H1 (cell line): ENCODE measurements at regions not wholly inside any gene's neighbourhood (a gene's known extent, or its start where the extent isn't known, plus 50 kb on each side); places are given as distances from the start of the nearest gene placed in this dataset.

Experiments used
- CTCF ChIA-PET: fragments of 300-600 bp; sonication (Branson Sonifier 250); formaldehyde crosslinking; loops from one replicate; lab custom pipeline; 2021; ENCODE audit not compliant: partially characterized antibody; lab: Charles Lee
- POLR2A ChIA-PET: fragments of 300-600 bp; sonication (Branson Sonifier 250); formaldehyde crosslinking; loops from one replicate; lab custom pipeline; 2021; ENCODE audit warnings: inconsistent platforms; ENCODE audit not compliant: partially characterized antibody; lab: Charles Lee
- DNase-seq, 2 experiments: peaks; one replicate each; pipeline versions ENCODE4 v3.0.0 to v3.0.0-alpha.2; 2010 to 2022; ENCODE audit warnings: low spot score in 2 of 2, low read depth in 1 of 2, mixed read lengths in 1 of 2
- FAIRE-seq: peaks from 2 replicates; lab custom pipeline; 2011; peaks lifted over from hg19 to GRCh38; lab: Jason Lieb, UNC
- H2AFZ ChIP-seq: 2 replicates; pipeline ENCODE4 v1.8.1; 2012; ENCODE audit warnings: low read length, inconsistent platforms
- H2AK5ac ChIP-seq: 2 replicates; pipeline ENCODE4 v1.6.1; 2013; ENCODE audit warnings: low read depth, low read length
- H2BK120ac ChIP-seq: replicated peaks from 2 replicates; pipeline ENCODE3; 2013; ENCODE audit warnings: low read depth, low read length, inconsistent platforms
- H2BK12ac ChIP-seq: 2 replicates; pipeline ENCODE4 v1.6.1; 2013; ENCODE audit warnings: low read depth, low read length
- H2BK15ac ChIP-seq: 2 replicates; pipeline ENCODE4 v1.6.1; 2013; ENCODE audit warnings: low read length
- H2BK20ac ChIP-seq: 2 replicates; pipeline ENCODE4 v1.6.1; 2013; ENCODE audit warnings: low read length
- H2BK5ac ChIP-seq: 2 replicates; pipeline ENCODE4 v1.6.1; 2013; ENCODE audit warnings: low read depth, low read length
- H3K14ac ChIP-seq: 2 replicates; pipeline ENCODE4 v1.6.1; 2013; ENCODE audit warnings: inconsistent platforms; ENCODE audit not compliant: insufficient read length
- H3K18ac ChIP-seq: 2 replicates; pipeline ENCODE4 v1.6.1; 2013; ENCODE audit warnings: low read length; ENCODE audit errors: extremely low read depth
- H3K23ac ChIP-seq: 2 replicates; pipeline ENCODE4 v1.6.1; 2013; ENCODE audit warnings: inconsistent platforms; ENCODE audit not compliant: insufficient read length
- H3K23me2 ChIP-seq: 2 replicates; pipeline ENCODE4 v1.6.1; 2013; ENCODE audit warnings: low read depth, low read length
- H3K27ac ChIP-seq: 2 replicates; pipeline ENCODE4 v1.6.1; 2011; ENCODE audit warnings: low read depth, low read length, inconsistent platforms
- H3K27me3 ChIP-seq, 4 experiments: replicated peaks in 1 of 4; 1 replicate in 1 of 4; 2 replicates in 3 of 4; pipeline versions ENCODE4 v1.6.1 to v1.8.1; 2011 to 2013; ENCODE audit warnings: low read length in 3 of 4, mild to moderate bottlenecking in 3 of 4, inconsistent platforms in 2 of 4, mixed read lengths in 2 of 4, moderate library complexity in 1 of 4; ENCODE audit not compliant: control insufficient read depth in 3 of 4, insufficient read depth in 3 of 4; ENCODE audit errors: extremely low read depth in 1 of 4
- H3K36me3 ChIP-seq, 4 experiments: 2 replicates each; pipeline versions ENCODE4 v1.6.1 to v1.8.1; 2011 to 2013; ENCODE audit warnings: mild to moderate bottlenecking in 4 of 4, low read length in 3 of 4, moderate library complexity in 2 of 4, control low read depth in 1 of 4, inconsistent platforms in 1 of 4; ENCODE audit not compliant: insufficient read depth in 4 of 4, control insufficient read depth in 2 of 4
- H3K4ac ChIP-seq: replicated peaks from 2 replicates; pipeline ENCODE3; 2013; ENCODE audit warnings: low read length, low read depth, mixed read lengths, inconsistent platforms; ENCODE audit not compliant: insufficient read length
- H3K4me1 ChIP-seq, 4 experiments: replicated peaks in 1 of 4; 1 replicate in 1 of 4; 2 replicates in 3 of 4; pipeline versions ENCODE4 v1.6.1 to v1.8.1; 2011 to 2013; ENCODE audit warnings: low read length in 3 of 4, inconsistent platforms in 2 of 4, mixed read lengths in 1 of 4; ENCODE audit not compliant: insufficient read depth in 4 of 4, control insufficient read depth in 3 of 4
- H3K4me2 ChIP-seq, 2 experiments: 2 replicates each; pipeline versions ENCODE4 v1.6.1 to v1.8.1; 2011 to 2013; ENCODE audit warnings: low read depth in 2 of 2, low read length in 2 of 2, control low read depth in 1 of 2, inconsistent platforms in 1 of 2, mild to moderate bottlenecking in 1 of 2; ENCODE audit not compliant: insufficient read depth in 1 of 2
- H3K4me3 ChIP-seq, 4 experiments: fragments of 200-600, 300-600 bp in 1 of 4; sonication (generic), shearing (Covaris generic), sonication (Bioruptor Twin) in 1 of 4; 2 replicates each; pipeline versions ENCODE4 v1.5.1 to v1.8.1; 2011 to 2016; ENCODE audit warnings: low read length in 4 of 4, low read depth in 3 of 4, control low read depth in 2 of 4, inconsistent platforms in 2 of 4, mild to moderate bottlenecking in 2 of 4, mixed read lengths in 1 of 4, moderate library complexity in 1 of 4; ENCODE audit not compliant: insufficient read depth in 2 of 4; ENCODE audit errors: extremely low read depth in 1 of 4
- H3K56ac ChIP-seq: replicated peaks from 2 replicates; pipeline ENCODE3; 2013; ENCODE audit warnings: low read depth, mild to moderate bottlenecking, mixed read lengths, low read length, inconsistent platforms; ENCODE audit not compliant: insufficient read length
- H3K79me1 ChIP-seq: 2 replicates; pipeline ENCODE4 v1.6.1; 2013; ENCODE audit warnings: low read depth, low read length, control low read depth
- H3K79me2 ChIP-seq, 2 experiments: 2 replicates each; pipeline versions ENCODE4 v1.6.1 to v1.8.1; 2012 to 2013; ENCODE audit warnings: low read length in 2 of 2, mild to moderate bottlenecking in 2 of 2, inconsistent platforms in 1 of 2; ENCODE audit not compliant: insufficient read depth in 2 of 2, control insufficient read depth in 1 of 2
- H3K9ac ChIP-seq, 4 experiments: replicated peaks in 1 of 4; 1 replicate in 1 of 4; 2 replicates in 3 of 4; pipeline versions ENCODE4 v1.6.1 to v1.8.1; 2011 to 2013; ENCODE audit warnings: low read depth in 3 of 4, low read length in 3 of 4, control low read depth in 2 of 4, mild to moderate bottlenecking in 2 of 4, moderate library complexity in 2 of 4, inconsistent platforms in 1 of 4; ENCODE audit errors: extremely low read depth in 1 of 4
- H3K9me3 ChIP-seq, 2 experiments: 2 replicates each; pipeline versions ENCODE4 v1.6.1 to v1.8.1; 2012 to 2013; ENCODE audit warnings: mild to moderate bottlenecking in 2 of 2, moderate library complexity in 2 of 2, control low read depth in 1 of 2, inconsistent platforms in 1 of 2, low read depth in 1 of 2, low read length in 1 of 2, mixed read lengths in 1 of 2; ENCODE audit not compliant: insufficient read depth in 2 of 2
- H4K20me1 ChIP-seq, 2 experiments: replicated peaks in 1 of 2; 2 replicates each; pipeline versions ENCODE3 to v1.8.1; 2011 to 2013; ENCODE audit warnings: inconsistent platforms in 2 of 2, low read length in 2 of 2, mild to moderate bottlenecking in 1 of 2; ENCODE audit not compliant: insufficient read depth in 2 of 2, control insufficient read depth in 1 of 2
- H4K5ac ChIP-seq: 2 replicates; pipeline ENCODE4 v1.6.1; 2013; ENCODE audit warnings: low read length, low read depth, mixed read lengths, inconsistent platforms; ENCODE audit not compliant: insufficient read length
- H4K8ac ChIP-seq: 2 replicates; pipeline ENCODE4 v1.8.0; 2013; ENCODE audit warnings: mild to moderate bottlenecking, moderate library complexity, low read length, inconsistent platforms; ENCODE audit not compliant: insufficient read depth; ENCODE audit errors: extremely low read depth
- H4K91ac ChIP-seq: replicated peaks from 2 replicates; pipeline ENCODE3; 2013; ENCODE audit warnings: low read length, mixed read lengths, inconsistent platforms; ENCODE audit not compliant: insufficient read length
- CBX8 ChIP-seq: fragments of 300-800, 300-1000 bp; sonication (generic); IDR thresholded peaks from 2 replicates; pipeline ENCODE4 v1.7.1; 2016; ENCODE audit warnings: low read depth, low read length, borderline replicate concordance
- CEBPB ChIP-seq: IDR thresholded peaks from 2 replicates; pipeline ENCODE4 v1.6.1; 2012; ENCODE audit warnings: low read depth, low read length
- CTBP2 ChIP-seq: IDR thresholded peaks from 2 replicates; pipeline ENCODE4 v1.7.0; 2011; ENCODE audit warnings: borderline replicate concordance, mild to moderate bottlenecking, moderate library complexity, mixed read lengths, low read length; ENCODE audit not compliant: insufficient read depth, insufficient read length
- CTCF ChIP-seq, 3 experiments: IDR thresholded peaks; 1 replicate in 2 of 3; 2 replicates in 1 of 3; pipeline versions ENCODE4 v1.5.1 to v1.6.1; 2011; ENCODE audit warnings: low read length in 3 of 3, mild to moderate bottlenecking in 3 of 3, inconsistent platforms in 2 of 3, low read depth in 1 of 3, moderate library complexity in 1 of 3; ENCODE audit not compliant: insufficient read depth in 1 of 3; ENCODE audit errors: control extremely low read depth in 1 of 3
- GABPA ChIP-seq: IDR thresholded peaks from 2 replicates; pipeline ENCODE4 v1.6.1; 2011; ENCODE audit warnings: mild to moderate bottlenecking, low read length, moderate library complexity, borderline replicate concordance; ENCODE audit not compliant: insufficient read depth
- GTF2F1 ChIP-seq: IDR thresholded peaks from 2 replicates; pipeline ENCODE4 v1.6.1; 2012; ENCODE audit warnings: low read depth, low read length, improper control_type of control experiment, borderline replicate concordance
- HDAC6 ChIP-seq: IDR thresholded peaks from one replicate; pipeline ENCODE4 v1.7.1; 2012; ENCODE audit warnings: low read depth, mild to moderate bottlenecking, inconsistent platforms, low read length, moderate library complexity
- KDM5A ChIP-seq: fragments of 200-600 bp; IDR thresholded peaks from 2 replicates; pipeline ENCODE4 v1.7.1; 2012; ENCODE audit warnings: mild to moderate bottlenecking, low read length, inconsistent platforms, mixed read lengths
- NRF1 ChIP-seq: IDR thresholded peaks from 2 replicates; pipeline ENCODE4 v1.6.1; 2011; ENCODE audit warnings: mild to moderate bottlenecking, low read depth, low read length, improper control_type of control experiment
- POLR2AphosphoS5 ChIP-seq: IDR thresholded peaks from 2 replicates; pipeline ENCODE4 v1.6.1; 2011; ENCODE audit warnings: low read depth, low read length
- SRF ChIP-seq: IDR thresholded peaks from 2 replicates; pipeline ENCODE4 v1.6.1; 2011; ENCODE audit warnings: mild to moderate bottlenecking, low read depth, low read length, moderate library complexity
- TEAD4 ChIP-seq: IDR thresholded peaks from 2 replicates; pipeline ENCODE4 v1.6.1; 2012; ENCODE audit warnings: low read depth, low read length, inconsistent platforms, mixed read lengths
- YY1 ChIP-seq: IDR thresholded peaks from 2 replicates; pipeline ENCODE4 v1.6.1; 2011; ENCODE audit warnings: low read depth, mild to moderate bottlenecking, low read length
- ZNF274 ChIP-seq: IDR thresholded peaks from 2 replicates; pipeline ENCODE4 v1.7.0; 2012; ENCODE audit warnings: low read length, borderline replicate concordance; ENCODE audit errors: extremely low read depth
- WGBS, 2 experiments: shearing (Covaris generic) in 1 of 2; methylation state at CpG; one replicate each; pipeline versions ENCODE4 v1.1.6 to v1.1.7; 2013 to 2015; ENCODE audit warnings: low lambda C conversion rate in 2 of 2, mixed read lengths in 2 of 2, inconsistent platforms in 1 of 2, low coverage in 1 of 2, missing lambda C conversion rate in 1 of 2; ENCODE audit not compliant: insufficient replicate concordance in 2 of 2, insufficient coverage in 1 of 2, insufficient read length in 1 of 2; ENCODE audit errors: extremely low coverage in 1 of 2, missing lambda C conversion rate in 1 of 2; 5-methylcytosine and 5-hydroxymethylcytosine counted together

GRCh38 chrX:20352504-20352903, 85.8 kb upstream of the RPS6KA3 start:
- Histone ChIP-seq H2BK5ac (no peak overlapping the region), H2AK5ac (no peak overlapping the region), H3K23ac (no peak overlapping the region), H3K4ac (no peak overlapping the region), H3K79me2 (no peaks in the 10 kb centered on the region), H3K56ac (no peak overlapping the region), H4K91ac (no peak overlapping the region), H2BK12ac (no peak overlapping the region), H3K79me1 (no peaks in the 10 kb centered on the region), H3K18ac (no peak overlapping the region), H3K4me1 (no peaks in the 10 kb centered on the region), H3K23me2 (no peaks in the 10 kb centered on the region), H2AFZ (no peak overlapping the region), H3K14ac (no peak overlapping the region), H3K36me3 (no peaks in the 10 kb centered on the region), H3K9me3 (no peaks in the 10 kb centered on the region), H2BK20ac (no peak overlapping the region), H3K27me3 (no peaks in the 10 kb centered on the region), H3K4me3 (no peak overlapping the region), H3K9ac (no peak overlapping the region), H3K4me2 (no peak overlapping the region), H3K27ac (no peak overlapping the region), H4K5ac (no peak overlapping the region), H4K20me1 (no peaks in the 10 kb centered on the region), H4K8ac (no peak overlapping the region), H2BK15ac (no peak overlapping the region), H2BK120ac (no peak overlapping the region)
- DNase-seq (no peak), FAIRE-seq (no peak)
- TF ChIP-seq GTF2F1 = no peak
- no peak for TF ChIP-seq NRF1
- TF ChIP-seq CTCF (IDR thresholded peaks at IDR 0.05; ENCODE audit: control extremely low read depth in 1 of 3, insufficient read depth in 1 of 3, low read depth in 1 of 3, low read length in 3 of 3) = no peak
- TF ChIP-seq KDM5A = no peak
- TF ChIP-seq SRF = no peak
- TF ChIP-seq HDAC6 = no peak
- no peak for TF ChIP-seq TEAD4
- TF ChIP-seq CEBPB = no peak
- no peak for TF ChIP-seq YY1
- TF ChIP-seq GABPA = no peak
- no peak for TF ChIP-seq CTBP2
- TF ChIP-seq ZNF274 = no peak
- TF ChIP-seq POLR2AphosphoS5 = no peak
- no peak for TF ChIP-seq CBX8
- ChIA-PET POLR2A (no interaction called here), CTCF (no interaction called here)
- 88% methylated on average over 6 of the region's 6 CpGs; no CpG with 5 or more reads in 1 of the 2 experiments for WGBS, 2 experiments
